Thymus (tissue), 11 donors: ENCODE measurements at regions not wholly inside any gene's neighbourhood (a gene's known extent, or its start where the extent isn't known, plus 50 kb on each side); places are given as distances from the start of the nearest gene placed in this dataset.

Experiments used
- DNase-seq, 9 donors: peaks; one replicate each; pipeline ENCODE4 v3.0.0-alpha.2; 2013; ENCODE audit warnings: low spot score in 9 of 9, low read depth in 6 of 9, missing footprints in 1 of 9
- H3K27ac ChIP-seq, 2 donors: one replicate each; pipeline ENCODE4 v1.5.1; 2013; ENCODE audit warnings: control low read depth in 1 of 2, low read depth in 1 of 2, low read length in 1 of 2, mild to moderate bottlenecking in 1 of 2, moderate library complexity in 1 of 2
- H3K27me3 ChIP-seq, 2 donors: one replicate each; pipeline ENCODE4 v1.5.1; 2013; ENCODE audit warnings: low read length in 1 of 2; ENCODE audit not compliant: control insufficient read depth in 2 of 2, insufficient read depth in 1 of 2
- H3K36me3 ChIP-seq, 2 donors: one replicate each; pipeline ENCODE4 v1.5.1; 2013; ENCODE audit warnings: low read length in 1 of 2, mild to moderate bottlenecking in 1 of 2, moderate library complexity in 1 of 2; ENCODE audit not compliant: control insufficient read depth in 2 of 2, insufficient read depth in 2 of 2
- H3K4me1 ChIP-seq, 2 donors: one replicate each; pipeline ENCODE4 v1.5.1; 2013; ENCODE audit warnings: low read length in 2 of 2; ENCODE audit not compliant: control insufficient read depth in 2 of 2, insufficient read depth in 2 of 2
- H3K4me3 ChIP-seq, 2 donors: one replicate each; pipeline ENCODE4 v1.5.1; 2013; ENCODE audit warnings: low read length in 2 of 2, control low read depth in 1 of 2, mild to moderate bottlenecking in 1 of 2
- H3K9me3 ChIP-seq, 2 donors: one replicate each; pipeline ENCODE4 v1.5.1; 2013; ENCODE audit warnings: low read length in 1 of 2, mild to moderate bottlenecking in 1 of 2; ENCODE audit not compliant: control insufficient read depth in 2 of 2, insufficient read depth in 1 of 2
- WGBS: extraction: QIAGEN DNeasy Blood & Tissue Kit; methylation state at CpG from one replicate; pipeline ENCODE4 v1.1.7; 2013; 5-methylcytosine and 5-hydroxymethylcytosine counted together
- donor health status: healthy.

- H3K4me1 ChIP-seq, result peaks cover 40 to 44% of the 10 kb centered on the region in 2 donors
- H3K4me3 ChIP-seq, result no peak overlapping the region
- no peak for DNase-seq
- H3K36me3 ChIP-seq, result no peaks in the 10 kb centered on the region
- WGBS, result 98% methylated on average over 6 of the region's 6 CpGs
- H3K27ac ChIP-seq, result no peak overlapping the region
- H3K9me3 ChIP-seq, result no peaks in the 10 kb centered on the region
- peaks cover 0 to 3% of the 10 kb centered on the region in 2 donors for H3K27me3 ChIP-seq
Observed at GRCh38 chr1:185562461-185563359, 171.5 kb upstream of the HMCN1 start.

DNA sequence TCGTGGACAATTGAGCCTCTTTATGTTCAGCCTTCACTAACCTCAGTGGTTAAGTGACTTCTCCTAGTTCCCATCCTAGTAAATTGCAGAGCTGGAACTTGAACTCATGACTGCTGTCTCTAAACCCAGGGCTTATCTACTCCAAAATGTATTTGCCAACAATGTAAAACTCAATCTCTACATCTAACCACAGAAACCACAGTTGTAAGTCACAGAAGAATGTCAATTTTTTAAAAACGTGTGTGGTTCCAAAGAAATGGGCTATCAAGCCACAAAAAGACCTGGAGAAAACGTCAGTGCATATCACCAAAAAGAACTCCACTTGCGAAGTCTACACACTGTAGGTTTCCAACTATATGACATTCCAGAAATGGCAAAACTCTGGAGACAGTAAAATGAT, 172.6 kb upstream of the HMCN1 start:
- peak in 6 of 9 donors; percentile 18 to 77 (median 50) for DNase-seq
- H3K27ac ChIP-seq, result no peak overlapping the region
- peaks cover 30 to 38% of the 10 kb centered on the region in 2 donors for H3K4me1 ChIP-seq
- peaks cover 0 to 3% of the 10 kb centered on the region in 2 donors for H3K27me3 ChIP-seq
- WGBS, result 6% methylated on average over 4 of the region's 4 CpGs
- H3K4me3 ChIP-seq, result no peak overlapping the region
- no peaks in the 10 kb centered on the region for H3K36me3 ChIP-seq
- no peaks in the 10 kb centered on the region for H3K9me3 ChIP-seq

GRCh38 chr1:185560760-185561159, 173.4 kb upstream of the HMCN1 start:
- no peak for DNase-seq
- WGBS, result 22% methylated on average over 4 of the region's 4 CpGs
- H3K4me3 ChIP-seq, result no peak overlapping the region
- peaks cover 30 to 33% of the 10 kb centered on the region in 2 donors for H3K4me1 ChIP-seq
- peaks cover 0 to 3% of the 10 kb centered on the region in 2 donors for H3K27me3 ChIP-seq
- H3K9me3 ChIP-seq, result no peaks in the 10 kb centered on the region
- H3K27ac ChIP-seq, result no peak overlapping the region
- H3K36me3 ChIP-seq, result no peaks in the 10 kb centered on the region

DNA sequence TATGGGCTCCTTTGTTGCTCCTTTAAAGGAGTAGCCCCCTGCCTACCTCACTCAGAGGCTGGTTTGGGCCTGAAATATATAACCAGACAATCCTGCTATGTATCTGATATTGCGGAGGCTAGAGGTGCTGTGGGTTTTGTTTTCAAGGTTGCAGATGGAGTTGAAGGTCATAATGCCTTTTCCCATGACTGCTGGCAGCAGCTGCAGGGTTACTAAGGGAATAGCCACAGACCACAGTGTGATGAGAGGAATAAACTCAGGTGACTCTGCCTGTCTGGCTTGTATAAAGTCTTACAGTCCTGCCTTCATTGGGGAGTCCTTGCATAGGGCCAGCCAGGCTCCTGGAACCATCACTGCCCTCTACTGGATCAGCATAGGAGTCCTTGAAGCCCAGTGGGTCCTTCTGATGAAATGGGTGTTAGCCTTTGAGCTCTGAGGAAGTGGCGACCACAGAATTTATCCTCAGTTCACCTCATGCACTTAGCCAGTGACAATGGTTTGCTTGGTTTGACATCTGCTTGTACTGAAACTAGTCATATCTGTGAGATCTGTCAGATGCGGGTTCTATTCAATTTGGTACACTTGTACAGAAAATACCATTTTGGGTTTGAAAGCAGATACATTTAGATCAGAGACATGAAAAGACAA, 174.4 kb upstream of the HMCN1 start:
- Histone ChIP-seq H3K4me1 (peaks cover 23 to 29% of the 10 kb centered on the region in 2 donors), H3K9me3 (no peaks in the 10 kb centered on the region), H3K27me3 (peaks cover 0 to 3% of the 10 kb centered on the region in 2 donors), H3K36me3 (no peaks in the 10 kb centered on the region), H3K27ac (no peak overlapping the region), H3K4me3 (no peak overlapping the region)
- 14% methylated on average over 3 of the region's 3 CpGs for WGBS
- peak in 4 of 9 donors; percentile 24 to 61 (median 34) for DNase-seq

- Histone ChIP-seq H3K4me1 (peaks cover 23 to 26% of the 10 kb centered on the region in 2 donors), H3K9me3 (no peaks in the 10 kb centered on the region), H3K4me3 (no peak overlapping the region), H3K36me3 (no peaks in the 10 kb centered on the region), H3K27me3 (peaks cover 0 to 3% of the 10 kb centered on the region in 2 donors), H3K27ac (no peak overlapping the region)
- WGBS, result 97% methylated on average over 1 of the region's 1 CpG
- DNase-seq, result no peak
Observed at GRCh38 chr1:185559151-185559550, 175.0 kb upstream of the HMCN1 start.

- no peak overlapping the region for H3K27ac ChIP-seq
- H3K9me3 ChIP-seq, result no peaks in the 10 kb centered on the region
- H3K27me3 ChIP-seq, result peaks cover 0 to 3% of the 10 kb centered on the region in 2 donors
- DNase-seq, result no peak
- no peak overlapping the region for H3K4me3 ChIP-seq
- no peaks in the 10 kb centered on the region for H3K36me3 ChIP-seq
- peaks cover 18 to 20% of the 10 kb centered on the region in 2 donors for H3K4me1 ChIP-seq
- 97% methylated on average over 1 of the region's 1 CpG for WGBS
Observed at GRCh38 chr1:185556561-185556960, 177.6 kb upstream of the HMCN1 start.

DNA sequence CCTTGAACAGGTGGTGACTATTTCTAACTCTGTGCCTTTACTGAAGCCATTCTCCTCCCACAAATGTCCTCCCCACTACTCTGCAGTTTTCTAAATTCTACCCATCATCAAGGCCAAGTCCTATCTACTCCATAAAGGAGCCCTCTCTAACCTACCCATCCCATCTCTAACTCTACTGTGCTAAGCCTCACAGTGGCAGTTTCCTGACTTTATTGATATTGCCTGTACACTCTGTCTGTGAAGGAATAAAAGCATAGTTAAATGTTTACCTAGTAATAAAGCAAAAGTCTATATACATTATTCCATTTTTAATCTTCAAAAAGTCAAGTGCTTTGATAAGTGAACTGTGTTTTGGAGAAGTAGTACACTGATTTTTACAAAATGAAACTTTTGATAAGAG, 178.4 kb upstream of the HMCN1 start:
- H3K27ac ChIP-seq, result no peak overlapping the region

DNA sequence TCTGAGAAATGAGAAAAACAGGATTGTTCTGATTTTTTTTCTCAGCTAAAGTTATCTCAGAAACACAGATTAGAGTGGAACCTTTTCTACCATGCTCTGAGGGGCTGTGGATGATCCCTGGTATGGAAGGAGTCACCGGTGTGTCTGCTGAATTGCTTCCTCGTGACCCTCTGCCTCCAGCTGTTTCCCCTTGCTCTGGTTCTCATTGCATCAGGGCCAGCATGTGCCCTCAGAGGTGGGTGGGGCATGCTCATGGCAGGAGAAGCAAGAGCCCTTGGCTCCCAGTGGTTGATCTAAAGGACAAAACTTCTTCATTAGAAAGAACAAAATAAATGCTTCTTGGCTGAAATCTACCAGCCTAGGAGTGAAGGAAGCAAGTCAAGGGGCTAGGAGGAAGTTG, 183.2 kb upstream of the HMCN1 start:
- Histone ChIP-seq H3K27ac (no peak overlapping the region), H3K36me3 (no peaks in the 10 kb centered on the region), H3K4me1 (no peaks in the 10 kb centered on the region), H3K4me3 (no peak overlapping the region), H3K27me3 (no peaks in the 10 kb centered on the region), H3K9me3 (no peaks in the 10 kb centered on the region)
- WGBS, result 44% methylated on average over 2 of the region's 2 CpGs
- DNase-seq, result no peak

More for the DNA sequence above, 178.4 kb upstream of the HMCN1 start:
- no peaks in the 10 kb centered on the region for H3K9me3 ChIP-seq
- no peak for DNase-seq
- no peaks in the 10 kb centered on the region for H3K36me3 ChIP-seq
- H3K4me1 ChIP-seq, result peaks cover 11 to 13% of the 10 kb centered on the region in 2 donors
- no peak overlapping the region for H3K4me3 ChIP-seq
- H3K27me3 ChIP-seq, result peaks cover 0 to 2% of the 10 kb centered on the region in 2 donors

- Histone ChIP-seq H3K4me1 (no peaks in the 10 kb centered on the region), H3K4me3 (no peak overlapping the region), H3K9me3 (no peaks in the 10 kb centered on the region), H3K27ac (no peak overlapping the region), H3K36me3 (no peaks in the 10 kb centered on the region), H3K27me3 (no peaks in the 10 kb centered on the region)
- no peak for DNase-seq
- WGBS, result 100% methylated on average over 1 of the region's 1 CpG
Observed at GRCh38 chr1:185549906-185550305, 184.3 kb upstream of the HMCN1 start.
